H1 (cell line): ENCODE measurements at regions not wholly inside any gene's neighbourhood (a gene's known extent, or its start where the extent isn't known, plus 50 kb on each side); places are given as distances from the start of the nearest gene placed in this dataset.

Experiments used
- BRCA1 ChIP-seq: IDR thresholded peaks from 2 replicates; pipeline ENCODE4 v1.6.1; 2012; ENCODE audit warnings: low read depth, low read length, improper control_type of control experiment
- EZH2 ChIP-seq: fragments of 200-600 bp; sonication (generic); IDR thresholded peaks from 2 replicates; pipeline ENCODE4 v1.7.1; 2012; ENCODE audit warnings: low read depth, mild to moderate bottlenecking, moderate library complexity, low read length, inconsistent platforms; ENCODE audit not compliant: severe bottlenecking
- JUND ChIP-seq: IDR thresholded peaks from 2 replicates; pipeline ENCODE4 v1.6.1; 2011; ENCODE audit warnings: mild to moderate bottlenecking, improper control_type of control experiment, low read length
- NANOG ChIP-seq: IDR thresholded peaks from 2 replicates; pipeline ENCODE4 v1.6.1; 2011; ENCODE audit warnings: low read length, low read depth, mild to moderate bottlenecking, inconsistent platforms; ENCODE audit not compliant: insufficient read depth, poor library complexity, severe bottlenecking
- POLR2A ChIP-seq, 2 experiments: IDR thresholded peaks; 1 replicate in 1 of 2; 2 replicates in 1 of 2; pipeline ENCODE4 v1.6.1; 2011; ENCODE audit warnings: low read depth in 2 of 2, low read length in 2 of 2, mild to moderate bottlenecking in 2 of 2; ENCODE audit errors: control extremely low read depth in 1 of 2
- RXRA ChIP-seq: IDR thresholded peaks from 2 replicates; pipeline ENCODE4 v1.6.1; 2011; ENCODE audit warnings: low read depth, mild to moderate bottlenecking, low read length, moderate library complexity; ENCODE audit not compliant: insufficient read depth
- SIN3A ChIP-seq, 2 experiments: IDR thresholded peaks in 1 of 2; conservative IDR thresholded peaks in 1 of 2; 2 replicates each; pipeline ENCODE4 v1.6.1; 2011 to 2012; ENCODE audit warnings: low read length in 2 of 2, improper control_type of control experiment in 1 of 2, low read depth in 1 of 2, mild to moderate bottlenecking in 1 of 2
- TAF1 ChIP-seq: IDR thresholded peaks from 2 replicates; pipeline ENCODE4 v1.6.1; 2011; ENCODE audit warnings: mild to moderate bottlenecking, low read depth, low read length
- TF ChIP-seq, protein P1 (sequence below), 3 experiments: IDR thresholded peaks; 1 replicate in 2 of 3; 2 replicates in 1 of 3; pipeline versions ENCODE4 v1.5.1 to v1.6.1; 2011; ENCODE audit warnings: low read length in 3 of 3, mild to moderate bottlenecking in 3 of 3, inconsistent platforms in 2 of 3, low read depth in 1 of 3, moderate library complexity in 1 of 3; ENCODE audit not compliant: insufficient read depth in 1 of 3; ENCODE audit errors: control extremely low read depth in 1 of 3
- TF ChIP-seq, protein P2 (sequence below): IDR thresholded peaks from 2 replicates; pipeline ENCODE4 v1.6.1; 2012; ENCODE audit warnings: low read length, inconsistent platforms
- TF ChIP-seq, protein P3 (sequence below): IDR thresholded peaks from 2 replicates; pipeline ENCODE4 v1.6.1; 2012; ENCODE audit warnings: inconsistent platforms

DNA sequence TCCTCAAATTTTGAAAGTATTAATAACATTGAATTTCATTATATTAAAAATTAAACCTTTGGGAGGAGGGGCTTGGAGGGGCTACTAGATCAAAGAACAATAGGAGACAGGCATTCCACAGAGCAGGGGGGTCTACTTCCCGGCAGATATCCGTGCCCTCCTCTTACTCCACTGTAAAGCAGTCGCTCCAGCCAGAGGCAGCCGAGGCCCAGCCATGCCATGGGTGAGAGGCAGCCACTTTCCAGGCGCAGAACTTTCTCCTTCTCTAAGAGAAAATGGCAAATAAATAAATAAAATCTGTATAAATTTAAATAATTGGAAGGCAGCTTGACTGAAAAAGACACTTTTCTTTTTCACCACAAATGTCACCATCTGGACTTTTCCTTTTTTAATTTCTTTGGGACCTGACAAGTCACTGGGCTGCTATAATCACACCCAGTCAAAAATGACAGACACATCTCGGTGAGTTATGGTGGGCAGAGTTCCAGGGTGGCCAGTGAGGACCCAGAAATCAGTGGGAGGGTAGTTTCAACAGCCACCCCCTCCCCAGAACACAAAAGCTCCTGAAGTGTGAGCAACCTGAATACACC is 302.2 kb upstream of the SMARCA2 start:
- TF ChIP-seq RXRA (no peak), BRCA1 (no peak), EZH2 (no peak), POLR2A (IDR thresholded peaks at IDR 0.05; ENCODE audit: control extremely low read depth in 1 of 2, low read depth in 2 of 2, low read length in 2 of 2) (no peak), TAF1 (no peak), JUND (no peak), NANOG (no peak), SIN3A (conservative IDR thresholded peaks at IDR 0.05 in 1 of 2, IDR thresholded peaks at IDR 0.05 in 1 of 2; ENCODE audit: low read depth in 1 of 2, low read length in 2 of 2) (no peak)
- TF ChIP-seq, protein P1, sequence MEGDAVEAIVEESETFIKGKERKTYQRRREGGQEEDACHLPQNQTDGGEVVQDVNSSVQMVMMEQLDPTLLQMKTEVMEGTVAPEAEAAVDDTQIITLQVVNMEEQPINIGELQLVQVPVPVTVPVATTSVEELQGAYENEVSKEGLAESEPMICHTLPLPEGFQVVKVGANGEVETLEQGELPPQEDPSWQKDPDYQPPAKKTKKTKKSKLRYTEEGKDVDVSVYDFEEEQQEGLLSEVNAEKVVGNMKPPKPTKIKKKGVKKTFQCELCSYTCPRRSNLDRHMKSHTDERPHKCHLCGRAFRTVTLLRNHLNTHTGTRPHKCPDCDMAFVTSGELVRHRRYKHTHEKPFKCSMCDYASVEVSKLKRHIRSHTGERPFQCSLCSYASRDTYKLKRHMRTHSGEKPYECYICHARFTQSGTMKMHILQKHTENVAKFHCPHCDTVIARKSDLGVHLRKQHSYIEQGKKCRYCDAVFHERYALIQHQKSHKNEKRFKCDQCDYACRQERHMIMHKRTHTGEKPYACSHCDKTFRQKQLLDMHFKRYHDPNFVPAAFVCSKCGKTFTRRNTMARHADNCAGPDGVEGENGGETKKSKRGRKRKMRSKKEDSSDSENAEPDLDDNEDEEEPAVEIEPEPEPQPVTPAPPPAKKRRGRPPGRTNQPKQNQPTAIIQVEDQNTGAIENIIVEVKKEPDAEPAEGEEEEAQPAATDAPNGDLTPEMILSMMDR (IDR thresholded peaks at IDR 0.05; ENCODE audit: control extremely low read depth in 1 of 3, insufficient read depth in 1 of 3, low read depth in 1 of 3, low read length in 3 of 3), result no peak
- TF ChIP-seq, protein P2, sequence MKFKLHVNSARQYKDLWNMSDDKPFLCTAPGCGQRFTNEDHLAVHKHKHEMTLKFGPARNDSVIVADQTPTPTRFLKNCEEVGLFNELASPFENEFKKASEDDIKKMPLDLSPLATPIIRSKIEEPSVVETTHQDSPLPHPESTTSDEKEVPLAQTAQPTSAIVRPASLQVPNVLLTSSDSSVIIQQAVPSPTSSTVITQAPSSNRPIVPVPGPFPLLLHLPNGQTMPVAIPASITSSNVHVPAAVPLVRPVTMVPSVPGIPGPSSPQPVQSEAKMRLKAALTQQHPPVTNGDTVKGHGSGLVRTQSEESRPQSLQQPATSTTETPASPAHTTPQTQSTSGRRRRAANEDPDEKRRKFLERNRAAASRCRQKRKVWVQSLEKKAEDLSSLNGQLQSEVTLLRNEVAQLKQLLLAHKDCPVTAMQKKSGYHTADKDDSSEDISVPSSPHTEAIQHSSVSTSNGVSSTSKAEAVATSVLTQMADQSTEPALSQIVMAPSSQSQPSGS, result no peak
- TF ChIP-seq, protein P3, sequence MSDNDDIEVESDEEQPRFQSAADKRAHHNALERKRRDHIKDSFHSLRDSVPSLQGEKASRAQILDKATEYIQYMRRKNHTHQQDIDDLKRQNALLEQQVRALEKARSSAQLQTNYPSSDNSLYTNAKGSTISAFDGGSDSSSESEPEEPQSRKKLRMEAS, result no peak
